ENCODE measurements at regions not wholly inside any gene's neighbourhood (a gene's known extent, or its start where the extent isn't known, plus 50 kb on each side); places are given as distances from the start of the nearest gene placed in this dataset.

GRCh38 chr3:178274711-178275110 lies 261.5 kb upstream of the KCNMB2 start:
- TF ChIP-seq CTCF (conservative IDR thresholded peaks at IDR 0.05; ENCODE audit: low read length) (no peak), EZH2phosphoT487 (IDR thresholded peaks at IDR 0.05; ENCODE audit: borderline replicate concordance) (no peak)

Measured in Loucy (cell line).